Psoas muscle (tissue), 7 donors: ENCODE measurements at regions not wholly inside any gene's neighbourhood (a gene's known extent, or its start where the extent isn't known, plus 50 kb on each side); places are given as distances from the start of the nearest gene placed in this dataset.
"Not testable (repeated sequence)": the region's sequence is repeated elsewhere in the genome, so short reads cannot be mapped to it uniquely, and the experiment has no call there.

Experiments
- ATAC-seq, 4 donors: fragments of 200-7000 bp; cut with Tn5 transposase; one replicate each; pipeline ENCODE4 v1.9.1; 2020; ENCODE audit warnings: moderate library complexity in 3 of 4, mild to moderate bottlenecking in 2 of 4
- DNase-seq, 2 donors: peaks; one replicate each; pipeline ENCODE4 v3.0.0-alpha.2; 2020
- H3K27ac ChIP-seq: fragments of 200-600 bp; one replicate; pipeline ENCODE4 v1.8.0; 2022
- H3K27me3 ChIP-seq, 3 donors: fragments of 200-600 bp in 1 of 3; one replicate each; pipeline versions ENCODE4 v1.6.1 to v1.8.0; 2013 to 2022; ENCODE audit warnings: low read length in 2 of 3, mild to moderate bottlenecking in 2 of 3, moderate library complexity in 1 of 3; ENCODE audit not compliant: insufficient read depth in 3 of 3
- H3K36me3 ChIP-seq, 2 donors: fragments of 200-600 bp in 1 of 2; one replicate each; pipeline versions ENCODE4 v1.6.1 to v1.8.0; 2013 to 2022; ENCODE audit warnings: low read depth in 1 of 2, mild to moderate bottlenecking in 1 of 2, moderate library complexity in 1 of 2; ENCODE audit not compliant: insufficient read depth in 1 of 2
- H3K4me1 ChIP-seq: fragments of 200-600 bp; one replicate; pipeline ENCODE4 v1.8.0; 2022
- H3K4me3 ChIP-seq: fragments of 200-600 bp; one replicate; pipeline ENCODE4 v1.8.0; 2022; ENCODE audit warnings: mild to moderate bottlenecking
- H3K9me3 ChIP-seq: fragments of 200-600 bp; one replicate; pipeline ENCODE4 v1.8.0; 2022
- WGBS, 3 donors: extraction: QIAGEN DNeasy Blood & Tissue Kit; methylation state at CpG; one replicate each; pipeline versions ENCODE4 v1.1.6 to v1.1.7; 2013; 5-methylcytosine and 5-hydroxymethylcytosine counted together
- intact Hi-C, 2 donors: fragments of 100-400 bp; cut with DNase I; formaldehyde crosslinking; loops; one replicate each; pipeline versions ENCODE4 v1.11.0 to v1.14.2; 2022
- TF ChIP-seq, protein P1 (sequence below): fragments of 200-600 bp; IDR thresholded peaks from one replicate; pipeline ENCODE4 v1.8.0; 2022; ENCODE audit warnings: antibody characterized with exemption
- donor health status: healthy with polysubstance abuse.
- donor health status: DM: no; HTN: no; CAD: no; lungs with moderate emphysema.
- donor health status: Bipolar disorder and iron deficiency.
- donor health status: healthy.
- donor health status: DM: yes; HTN: yes; CAD: no.
- donor health status: DM: no; HTN: no; CAD: no.
- donor health status: DM: yes; HTN: yes; CAD: no.

- no peak for ATAC-seq
- H3K4me3 ChIP-seq, result no peak overlapping the region
- no peak for DNase-seq
- H3K9me3 ChIP-seq, result no peaks in the 10 kb centered on the region
- H3K27ac ChIP-seq, result no peak overlapping the region
- H3K4me1 ChIP-seq, result no peaks in the 10 kb centered on the region
- TF ChIP-seq, protein P1, sequence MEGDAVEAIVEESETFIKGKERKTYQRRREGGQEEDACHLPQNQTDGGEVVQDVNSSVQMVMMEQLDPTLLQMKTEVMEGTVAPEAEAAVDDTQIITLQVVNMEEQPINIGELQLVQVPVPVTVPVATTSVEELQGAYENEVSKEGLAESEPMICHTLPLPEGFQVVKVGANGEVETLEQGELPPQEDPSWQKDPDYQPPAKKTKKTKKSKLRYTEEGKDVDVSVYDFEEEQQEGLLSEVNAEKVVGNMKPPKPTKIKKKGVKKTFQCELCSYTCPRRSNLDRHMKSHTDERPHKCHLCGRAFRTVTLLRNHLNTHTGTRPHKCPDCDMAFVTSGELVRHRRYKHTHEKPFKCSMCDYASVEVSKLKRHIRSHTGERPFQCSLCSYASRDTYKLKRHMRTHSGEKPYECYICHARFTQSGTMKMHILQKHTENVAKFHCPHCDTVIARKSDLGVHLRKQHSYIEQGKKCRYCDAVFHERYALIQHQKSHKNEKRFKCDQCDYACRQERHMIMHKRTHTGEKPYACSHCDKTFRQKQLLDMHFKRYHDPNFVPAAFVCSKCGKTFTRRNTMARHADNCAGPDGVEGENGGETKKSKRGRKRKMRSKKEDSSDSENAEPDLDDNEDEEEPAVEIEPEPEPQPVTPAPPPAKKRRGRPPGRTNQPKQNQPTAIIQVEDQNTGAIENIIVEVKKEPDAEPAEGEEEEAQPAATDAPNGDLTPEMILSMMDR, result no peak
- WGBS, 3 donors, result 68 to 75% (median 72%) methylated on average over 5 of the region's 5 CpGs
- H3K36me3 ChIP-seq, result no peaks in the 10 kb centered on the region
- intact Hi-C loops, result no loop called here
- H3K27me3 ChIP-seq, result no peaks in the 10 kb centered on the region
These were observed 76.2 kb upstream of the ADAMTS18 start for GRCh38 chr16:77511053-77511452.

DNA sequence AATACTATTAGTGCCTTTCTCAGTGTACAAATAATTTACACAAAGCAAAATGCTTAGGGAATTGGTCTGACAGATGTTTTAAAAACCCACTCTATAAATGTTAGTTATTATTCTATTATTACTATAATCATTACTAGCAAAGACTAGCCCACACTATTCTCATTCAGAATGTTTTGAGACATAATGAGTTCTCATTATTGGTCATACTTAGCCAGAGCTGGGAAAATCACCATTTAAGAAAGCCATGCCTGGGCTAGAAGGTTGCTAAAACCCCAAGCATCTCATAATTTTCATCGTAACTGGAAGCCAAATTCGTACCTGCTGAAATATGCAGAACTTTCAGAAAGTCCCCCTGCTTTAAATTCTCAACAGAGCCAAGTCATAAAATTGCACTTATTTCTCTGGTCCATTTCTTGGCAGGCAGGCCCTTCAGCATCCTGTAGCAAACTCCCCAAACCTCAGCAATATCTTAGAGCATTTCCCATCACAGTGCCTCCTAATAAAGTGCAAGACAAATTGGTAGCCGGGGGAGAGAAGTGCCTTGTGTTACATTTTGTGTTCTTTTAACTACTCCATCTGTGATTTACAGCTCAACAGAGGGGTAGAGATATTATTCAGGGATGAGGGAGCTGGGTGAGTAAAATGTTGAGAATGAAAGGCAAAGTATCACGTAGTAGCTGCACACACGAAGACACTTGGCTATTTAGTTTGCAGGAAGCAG is 79.8 kb upstream of the ADAMTS18 start:
- no peaks in the 10 kb centered on the region for H3K27me3 ChIP-seq
- no peaks in the 10 kb centered on the region for H3K36me3 ChIP-seq
- no peaks in the 10 kb centered on the region for H3K4me1 ChIP-seq
- no peak overlapping the region for H3K4me3 ChIP-seq
- intact Hi-C loops, result no loop called here
- DNase-seq (no peak), ATAC-seq (no peak)
- TF ChIP-seq, protein P1, result no peak
- 28 to 48% (median 45%) methylated on average over 5 of the region's 5 CpGs for WGBS, 3 donors
- no peaks in the 10 kb centered on the region for H3K9me3 ChIP-seq
- no peak overlapping the region for H3K27ac ChIP-seq

DNA sequence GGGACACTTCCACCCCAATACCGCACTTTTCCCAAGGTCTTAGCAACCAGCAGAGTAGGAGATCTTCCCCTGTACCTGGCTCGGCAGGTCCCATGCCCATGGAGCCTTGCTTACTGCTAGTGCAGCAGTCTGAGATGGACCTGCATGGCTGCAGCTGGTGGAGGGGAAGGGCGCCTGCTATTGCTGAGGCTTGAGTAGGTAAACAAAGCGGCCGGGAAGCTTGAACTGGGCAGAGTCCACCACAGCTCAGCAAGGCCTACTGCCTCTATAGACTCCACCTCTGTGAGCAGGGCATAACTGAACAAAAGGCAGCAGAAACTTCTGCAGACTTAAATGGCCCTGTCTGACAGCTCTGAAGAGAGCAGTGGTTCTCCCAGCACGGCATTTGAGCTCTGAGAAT is 90.4 kb upstream of the ADAMTS18 start:
- DNase-seq, H3K36me3 ChIP-seq, H3K9me3 ChIP-seq, H3K27me3 ChIP-seq, intact Hi-C loops, H3K4me1 ChIP-seq, H3K4me3 ChIP-seq, H3K27ac ChIP-seq, ATAC-seq: not testable (repeated sequence)
- 69 to 88% (median 85%) methylated on average over 6 of the region's 6 CpGs for WGBS, 3 donors

DNA sequence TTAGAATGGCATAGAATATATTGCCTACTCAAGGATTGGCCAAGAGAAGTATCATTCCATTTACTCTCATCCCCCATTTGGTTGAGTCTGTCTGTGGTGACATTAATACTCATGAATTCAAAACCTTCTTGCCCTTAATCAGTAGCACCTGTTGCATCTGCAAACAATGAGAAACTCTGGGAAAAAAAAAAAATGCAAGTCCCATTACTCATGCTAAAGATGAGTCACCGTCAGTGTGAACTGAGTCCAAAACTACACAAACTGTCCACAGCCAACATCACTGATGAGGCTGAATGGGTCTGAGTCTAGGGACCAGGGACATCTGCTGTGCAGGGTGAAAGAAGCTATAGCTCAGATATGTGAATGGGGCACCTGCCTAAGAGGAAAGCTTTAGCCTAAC is 96.9 kb upstream of the ADAMTS18 start:
- ATAC-seq, result no peak
- Histone ChIP-seq H3K9me3 (no peaks in the 10 kb centered on the region), H3K4me1 (no peaks in the 10 kb centered on the region), H3K27ac (no peak overlapping the region), H3K27me3 (no peaks in the 10 kb centered on the region), H3K36me3 (no peaks in the 10 kb centered on the region), H3K4me3 (no peak overlapping the region)
- intact Hi-C loops, result no loop called here
- 0 to 18% (median 9%) methylated on average over 1 of the region's 1 CpG for WGBS, 3 donors
- TF ChIP-seq, protein P1, result no peak
- DNase-seq, result no peak

DNA sequence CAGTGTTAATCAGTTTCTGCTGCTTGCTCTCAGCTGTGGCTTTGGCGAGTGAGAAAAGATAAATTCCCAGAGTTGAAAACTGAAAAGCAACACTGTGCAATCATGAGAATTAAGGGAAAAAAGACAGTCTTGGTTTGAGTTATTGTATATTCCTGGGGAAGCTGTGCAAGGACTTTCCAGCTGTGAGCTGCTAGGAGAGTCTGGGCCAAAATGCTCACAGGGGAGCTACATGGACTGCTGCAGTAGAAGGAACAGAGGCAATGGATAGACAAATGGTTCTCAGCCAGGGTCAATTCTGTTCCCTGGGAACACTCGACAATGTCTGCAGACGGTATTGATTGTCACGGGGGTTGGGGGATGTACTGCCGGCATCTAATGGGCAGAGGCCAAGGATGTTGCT is 102.0 kb upstream of the ADAMTS18 start:
- no peak for DNase-seq
- Histone ChIP-seq H3K9me3 (no peaks in the 10 kb centered on the region), H3K4me3 (no peak overlapping the region), H3K27ac (no peak overlapping the region), H3K27me3 (no peaks in the 10 kb centered on the region), H3K36me3 (no peaks in the 10 kb centered on the region), H3K4me1 (no peaks in the 10 kb centered on the region)
- WGBS, 3 donors, result 57 to 71% (median 62%) methylated on average over 5 of the region's 5 CpGs
- intact Hi-C loops, result no loop called here
- TF ChIP-seq, protein P1, result no peak
- ATAC-seq, result no peak
